Fibroblast of lung (primary cell): ENCODE measurements at regions not wholly inside any gene's neighbourhood (a gene's known extent, or its start where the extent isn't known, plus 50 kb on each side); places are given as distances from the start of the nearest gene placed in this dataset.

Experiments used
- EZH2 ChIP-seq: IDR thresholded peaks from 2 replicates; pipeline ENCODE4 v1.5.1; 2012; ENCODE audit warnings: low read length, control low read depth, mild to moderate bottlenecking; ENCODE audit errors: missing control alignments
- TF ChIP-seq, protein P1 (sequence below), 2 donors: IDR thresholded peaks in 1 of 2; conservative IDR thresholded peaks in 1 of 2; 1 replicate in 1 of 2; 2 replicates in 1 of 2; pipeline ENCODE4 v1.5.1; 2011 to 2012; ENCODE audit warnings: low read length in 2 of 2, control low read depth in 1 of 2, inconsistent platforms in 1 of 2, low read depth in 1 of 2, mild to moderate bottlenecking in 1 of 2

DNA sequence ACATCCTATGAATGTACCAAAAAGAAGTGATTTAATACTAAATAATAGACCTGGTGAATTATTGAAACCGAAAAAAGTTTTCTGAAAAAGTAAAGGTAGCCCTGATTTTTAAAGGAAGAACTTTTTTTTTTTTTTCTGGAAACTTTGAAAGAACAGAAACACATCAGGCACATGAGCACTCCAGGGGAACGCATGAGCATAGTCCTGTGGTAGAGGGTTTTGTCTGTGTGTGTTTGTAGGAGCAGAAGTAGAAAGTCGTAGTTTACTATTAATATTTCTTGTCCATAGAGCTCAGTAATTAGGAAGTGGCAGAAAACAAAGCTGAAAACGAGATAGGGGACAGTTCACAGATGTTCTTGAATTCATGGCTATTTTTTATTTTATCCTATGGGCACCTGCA lies 1175.9 kb upstream of the B3GALT2 start:
- TF ChIP-seq, protein P1, sequence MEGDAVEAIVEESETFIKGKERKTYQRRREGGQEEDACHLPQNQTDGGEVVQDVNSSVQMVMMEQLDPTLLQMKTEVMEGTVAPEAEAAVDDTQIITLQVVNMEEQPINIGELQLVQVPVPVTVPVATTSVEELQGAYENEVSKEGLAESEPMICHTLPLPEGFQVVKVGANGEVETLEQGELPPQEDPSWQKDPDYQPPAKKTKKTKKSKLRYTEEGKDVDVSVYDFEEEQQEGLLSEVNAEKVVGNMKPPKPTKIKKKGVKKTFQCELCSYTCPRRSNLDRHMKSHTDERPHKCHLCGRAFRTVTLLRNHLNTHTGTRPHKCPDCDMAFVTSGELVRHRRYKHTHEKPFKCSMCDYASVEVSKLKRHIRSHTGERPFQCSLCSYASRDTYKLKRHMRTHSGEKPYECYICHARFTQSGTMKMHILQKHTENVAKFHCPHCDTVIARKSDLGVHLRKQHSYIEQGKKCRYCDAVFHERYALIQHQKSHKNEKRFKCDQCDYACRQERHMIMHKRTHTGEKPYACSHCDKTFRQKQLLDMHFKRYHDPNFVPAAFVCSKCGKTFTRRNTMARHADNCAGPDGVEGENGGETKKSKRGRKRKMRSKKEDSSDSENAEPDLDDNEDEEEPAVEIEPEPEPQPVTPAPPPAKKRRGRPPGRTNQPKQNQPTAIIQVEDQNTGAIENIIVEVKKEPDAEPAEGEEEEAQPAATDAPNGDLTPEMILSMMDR (conservative IDR thresholded peaks at IDR 0.05 in 1 of 2, IDR thresholded peaks at IDR 0.05 in 1 of 2; ENCODE audit: low read depth in 1 of 2, low read length in 2 of 2) = no peak
- no peak for TF ChIP-seq EZH2
